Cardiac fibroblast (primary cell): ENCODE measurements at regions not wholly inside any gene's neighbourhood (a gene's known extent, or its start where the extent isn't known, plus 50 kb on each side); places are given as distances from the start of the nearest gene placed in this dataset.

Experiments
- DNase-seq, 2 donors: peaks; one replicate each; pipeline versions ENCODE4 v3.0.0 to v3.0.0-alpha.2; 2010; ENCODE audit warnings: low read depth in 2 of 2
- H3K4me3 ChIP-seq, 2 donors: replicated peaks in 1 of 2; 1 replicate in 1 of 2; 2 replicates in 1 of 2; pipeline ENCODE4 v1.5.1; 2011; ENCODE audit warnings: low read depth in 2 of 2, low read length in 2 of 2, mild to moderate bottlenecking in 2 of 2, moderate library complexity in 1 of 2
- CTCF ChIP-seq: IDR thresholded peaks from one replicate; pipeline ENCODE4 v1.5.1; 2011; ENCODE audit warnings: low read depth, mild to moderate bottlenecking, low read length, inconsistent platforms

GRCh38 chr3:70824773-70825172 lies 512.3 kb upstream of the MDFIC2 start:
- H3K4me3 ChIP-seq, result no peak overlapping the region
- no peak for TF ChIP-seq CTCF
- DNase-seq, result peak; percentile 50 to 62

GRCh38 chr3:70824078-70824477 lies 511.6 kb upstream of the MDFIC2 start:
- H3K4me3 ChIP-seq, result no peak overlapping the region
- no peak for TF ChIP-seq CTCF
- peak; percentile 23 to 57 for DNase-seq

- TF ChIP-seq CTCF, result no peak
- no peak for DNase-seq
- no peak overlapping the region for H3K4me3 ChIP-seq
Observed at GRCh38 chr3:70823622-70824021, 511.2 kb upstream of the MDFIC2 start.

GRCh38 chr3:70822669-70823068 lies 510.2 kb upstream of the MDFIC2 start:
- no peak overlapping the region for H3K4me3 ChIP-seq
- no peak for DNase-seq
- no peak for TF ChIP-seq CTCF

GRCh38 chr3:70821602-70822001 lies 509.2 kb upstream of the MDFIC2 start:
- DNase-seq, result no peak
- TF ChIP-seq CTCF, result no peak
- H3K4me3 ChIP-seq, result no peak overlapping the region

- DNase-seq, result no peak
- no peak overlapping the region for H3K4me3 ChIP-seq
- TF ChIP-seq CTCF, result no peak
Observed at GRCh38 chr3:70820397-70820796, 508.0 kb upstream of the MDFIC2 start.

GRCh38 chr3:70818145-70818544 lies 505.7 kb upstream of the MDFIC2 start:
- H3K4me3 ChIP-seq, result no peak overlapping the region
- no peak for TF ChIP-seq CTCF
- DNase-seq, result no peak
